Frontal cortex (tissue), 3 donors: ENCODE measurements at regions not wholly inside any gene's neighbourhood (a gene's known extent, or its start where the extent isn't known, plus 50 kb on each side); places are given as distances from the start of the nearest gene placed in this dataset.
A peak's percentile ranks its signal among the peaks of the same experiment; 100 is the strongest.

Experiments used
- DNase-seq, 2 donors: peaks; one replicate each; pipeline ENCODE4 v3.0.0; 2012; ENCODE audit warnings: low spot score in 2 of 2
- FAIRE-seq: peaks from 2 replicates; lab custom pipeline; 2012; peaks lifted over from hg19 to GRCh38; lab: Jason Lieb, UNC
- donor health status: control.
- donor health status: control.
- donor health status: control.

- FAIRE-seq (no peak), DNase-seq (no peak)
Observed at GRCh38 chr11:92765965-92766371, 203.5 kb upstream of the MTNR1B start.

GRCh38 chr11:92766698-92767097, 202.8 kb upstream of the MTNR1B start:
- FAIRE-seq, result no peak
- no peak for DNase-seq

- FAIRE-seq, result no peak
- no peak for DNase-seq
Observed at GRCh38 chr11:92767416-92767815, 202.0 kb upstream of the MTNR1B start.

- FAIRE-seq, result no peak
- DNase-seq, result no peak
Observed at GRCh38 chr11:92768121-92768840, 201.2 kb upstream of the MTNR1B start.

GRCh38 chr11:92769112-92769511, 200.3 kb upstream of the MTNR1B start:
- no peak for FAIRE-seq

GRCh38 chr11:92770419-92770818, 199.0 kb upstream of the MTNR1B start:
- FAIRE-seq (no peak), DNase-seq (no peak)

More at GRCh38 chr11:92769112-92769511, 200.3 kb upstream of the MTNR1B start:
- no peak for DNase-seq

- FAIRE-seq, result no peak
- no peak for DNase-seq
Observed at GRCh38 chr11:92770981-92771380, 198.5 kb upstream of the MTNR1B start.

GRCh38 chr11:92771701-92772100, 197.8 kb upstream of the MTNR1B start:
- no peak for DNase-seq
- no peak for FAIRE-seq

GRCh38 chr11:92775003-92775676, 194.3 kb upstream of the MTNR1B start:
- FAIRE-seq (no peak), DNase-seq (no peak)

- FAIRE-seq (no peak), DNase-seq (no peak)
Observed at GRCh38 chr11:92776676-92777075, 192.8 kb upstream of the MTNR1B start.

GRCh38 chr11:92779746-92780145, 189.7 kb upstream of the MTNR1B start:
- FAIRE-seq (no peak), DNase-seq (no peak)

- DNase-seq (no peak), FAIRE-seq (no peak)
Observed at GRCh38 chr11:92781151-92781550, 188.3 kb upstream of the MTNR1B start.

- FAIRE-seq, result no peak
- no peak for DNase-seq
Observed at GRCh38 chr11:92782806-92783205, 186.6 kb upstream of the MTNR1B start.

GRCh38 chr11:92784331-92784730, 185.1 kb upstream of the MTNR1B start:
- no peak for FAIRE-seq
- DNase-seq, result no peak

GRCh38 chr11:92787638-92788037, 181.8 kb upstream of the MTNR1B start:
- DNase-seq (no peak), FAIRE-seq (peak; percentile 92)

GRCh38 chr11:92789761-92790160, 179.7 kb upstream of the MTNR1B start:
- FAIRE-seq (no peak), DNase-seq (no peak)

GRCh38 chr11:92790366-92790765, 179.1 kb upstream of the MTNR1B start:
- no peak for DNase-seq
- FAIRE-seq, result no peak

- FAIRE-seq, result no peak
- no peak for DNase-seq
Observed at GRCh38 chr11:92790926-92791616, 178.4 kb upstream of the MTNR1B start.

GRCh38 chr11:92791886-92792285, 177.6 kb upstream of the MTNR1B start:
- DNase-seq, result no peak
- no peak for FAIRE-seq

- no peak for FAIRE-seq
- DNase-seq, result no peak
Observed at GRCh38 chr11:92793189-92793588, 176.3 kb upstream of the MTNR1B start.

GRCh38 chr11:92794783-92795182, 174.7 kb upstream of the MTNR1B start:
- DNase-seq, result no peak
- FAIRE-seq, result no peak
